MM.1S (cell line): ENCODE measurements at regions not wholly inside any gene's neighbourhood (a gene's known extent, or its start where the extent isn't known, plus 50 kb on each side); places are given as distances from the start of the nearest gene placed in this dataset.

Experiments
- EZH2 ChIP-seq: fragments of 300-600 bp; sonication (generic); optimal IDR thresholded peaks from 2 replicates; pipeline ENCODE3; 2017; ENCODE audit warnings: low read depth, mild to moderate bottlenecking, antibody characterized with exemption, low read length, mixed read lengths
- EZH2phosphoT487 ChIP-seq: fragments of 300-600 bp; sonication (generic); IDR thresholded peaks from 2 replicates; pipeline ENCODE4 v1.6.1; 2018; ENCODE audit warnings: antibody characterized with exemption, low read length
- TF ChIP-seq, protein P1 (sequence below): fragments of 300-600 bp; sonication (generic); IDR thresholded peaks from 2 replicates; pipeline ENCODE4 v1.5.1; 2016; ENCODE audit warnings: antibody characterized with exemption, low read length, mixed read lengths

DNA sequence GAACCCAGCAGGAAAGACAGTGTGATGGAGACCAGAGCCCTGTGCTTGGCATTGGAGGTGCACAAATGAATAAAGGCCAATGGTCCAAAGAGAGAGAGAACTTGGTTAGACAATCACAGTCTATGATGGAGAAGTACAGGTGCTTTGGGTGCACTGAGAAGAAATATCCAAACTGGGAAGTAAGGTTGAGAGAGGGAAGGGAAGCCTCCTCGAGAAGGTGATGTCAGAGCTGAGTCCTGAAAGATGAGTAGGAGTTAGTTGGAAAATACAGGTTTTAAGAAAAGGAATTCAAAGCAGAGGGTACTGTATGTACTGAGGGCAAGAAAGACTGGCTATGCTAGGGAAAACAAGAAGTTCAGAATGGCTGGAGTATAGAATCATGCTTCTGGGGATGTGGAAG, 94.1 kb upstream of the CD53 start:
- TF ChIP-seq, protein P1, sequence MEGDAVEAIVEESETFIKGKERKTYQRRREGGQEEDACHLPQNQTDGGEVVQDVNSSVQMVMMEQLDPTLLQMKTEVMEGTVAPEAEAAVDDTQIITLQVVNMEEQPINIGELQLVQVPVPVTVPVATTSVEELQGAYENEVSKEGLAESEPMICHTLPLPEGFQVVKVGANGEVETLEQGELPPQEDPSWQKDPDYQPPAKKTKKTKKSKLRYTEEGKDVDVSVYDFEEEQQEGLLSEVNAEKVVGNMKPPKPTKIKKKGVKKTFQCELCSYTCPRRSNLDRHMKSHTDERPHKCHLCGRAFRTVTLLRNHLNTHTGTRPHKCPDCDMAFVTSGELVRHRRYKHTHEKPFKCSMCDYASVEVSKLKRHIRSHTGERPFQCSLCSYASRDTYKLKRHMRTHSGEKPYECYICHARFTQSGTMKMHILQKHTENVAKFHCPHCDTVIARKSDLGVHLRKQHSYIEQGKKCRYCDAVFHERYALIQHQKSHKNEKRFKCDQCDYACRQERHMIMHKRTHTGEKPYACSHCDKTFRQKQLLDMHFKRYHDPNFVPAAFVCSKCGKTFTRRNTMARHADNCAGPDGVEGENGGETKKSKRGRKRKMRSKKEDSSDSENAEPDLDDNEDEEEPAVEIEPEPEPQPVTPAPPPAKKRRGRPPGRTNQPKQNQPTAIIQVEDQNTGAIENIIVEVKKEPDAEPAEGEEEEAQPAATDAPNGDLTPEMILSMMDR, result no peak
- TF ChIP-seq EZH2, result no peak
- TF ChIP-seq EZH2phosphoT487, result no peak
